ENCODE measurements at regions not wholly inside any gene's neighbourhood (a gene's known extent, or its start where the extent isn't known, plus 50 kb on each side); places are given as distances from the start of the nearest gene placed in this dataset.

DNA sequence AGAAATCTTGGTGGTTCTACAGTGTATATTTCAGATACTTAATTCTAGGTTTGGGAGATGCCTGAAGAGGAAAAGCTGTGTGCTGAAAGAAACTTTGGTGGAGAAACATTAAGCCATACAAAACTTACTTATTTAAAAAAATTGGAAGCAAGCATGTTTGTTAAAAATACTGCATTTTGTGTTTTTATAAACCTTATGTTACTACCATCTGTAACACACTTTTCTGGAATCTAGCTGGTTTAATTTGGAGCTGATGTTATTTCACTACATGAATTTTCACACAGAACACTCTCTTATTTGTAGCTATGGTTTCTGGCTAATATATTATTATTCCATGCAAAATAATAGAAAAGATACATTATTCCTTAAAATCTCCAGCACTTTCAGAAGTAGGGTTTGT is 710.7 kb downstream of the ADGRL2 start:
- TF ChIP-seq, protein P1, sequence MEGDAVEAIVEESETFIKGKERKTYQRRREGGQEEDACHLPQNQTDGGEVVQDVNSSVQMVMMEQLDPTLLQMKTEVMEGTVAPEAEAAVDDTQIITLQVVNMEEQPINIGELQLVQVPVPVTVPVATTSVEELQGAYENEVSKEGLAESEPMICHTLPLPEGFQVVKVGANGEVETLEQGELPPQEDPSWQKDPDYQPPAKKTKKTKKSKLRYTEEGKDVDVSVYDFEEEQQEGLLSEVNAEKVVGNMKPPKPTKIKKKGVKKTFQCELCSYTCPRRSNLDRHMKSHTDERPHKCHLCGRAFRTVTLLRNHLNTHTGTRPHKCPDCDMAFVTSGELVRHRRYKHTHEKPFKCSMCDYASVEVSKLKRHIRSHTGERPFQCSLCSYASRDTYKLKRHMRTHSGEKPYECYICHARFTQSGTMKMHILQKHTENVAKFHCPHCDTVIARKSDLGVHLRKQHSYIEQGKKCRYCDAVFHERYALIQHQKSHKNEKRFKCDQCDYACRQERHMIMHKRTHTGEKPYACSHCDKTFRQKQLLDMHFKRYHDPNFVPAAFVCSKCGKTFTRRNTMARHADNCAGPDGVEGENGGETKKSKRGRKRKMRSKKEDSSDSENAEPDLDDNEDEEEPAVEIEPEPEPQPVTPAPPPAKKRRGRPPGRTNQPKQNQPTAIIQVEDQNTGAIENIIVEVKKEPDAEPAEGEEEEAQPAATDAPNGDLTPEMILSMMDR (IDR thresholded peaks at IDR 0.05) = no peak
- TF ChIP-seq CBFB (CRISPR knock-in tag; IDR thresholded peaks at IDR 0.05; ENCODE audit: low read depth) = no peak
- TF ChIP-seq TEAD1 (CRISPR knock-in tag; IDR thresholded peaks at IDR 0.05) = no peak
- no peak for TF ChIP-seq NFE2L1 (CRISPR knock-in tag; IDR thresholded peaks at IDR 0.05)
- no peak for TF ChIP-seq ELF4 (CRISPR knock-in tag; IDR thresholded peaks at IDR 0.05; ENCODE audit: low read depth)
- TF ChIP-seq HMGA2 (CRISPR knock-in tag; IDR thresholded peaks at IDR 0.05) = no peak
- no peak for TF ChIP-seq IRF1 (CRISPR knock-in tag; IDR thresholded peaks at IDR 0.05)
- no peak for TF ChIP-seq NFYB (CRISPR knock-in tag; conservative IDR thresholded peaks at IDR 0.05; ENCODE audit: low read depth)
- TF ChIP-seq SOX15 (CRISPR knock-in tag; IDR thresholded peaks at IDR 0.05) = no peak
- TF ChIP-seq, protein P2, sequence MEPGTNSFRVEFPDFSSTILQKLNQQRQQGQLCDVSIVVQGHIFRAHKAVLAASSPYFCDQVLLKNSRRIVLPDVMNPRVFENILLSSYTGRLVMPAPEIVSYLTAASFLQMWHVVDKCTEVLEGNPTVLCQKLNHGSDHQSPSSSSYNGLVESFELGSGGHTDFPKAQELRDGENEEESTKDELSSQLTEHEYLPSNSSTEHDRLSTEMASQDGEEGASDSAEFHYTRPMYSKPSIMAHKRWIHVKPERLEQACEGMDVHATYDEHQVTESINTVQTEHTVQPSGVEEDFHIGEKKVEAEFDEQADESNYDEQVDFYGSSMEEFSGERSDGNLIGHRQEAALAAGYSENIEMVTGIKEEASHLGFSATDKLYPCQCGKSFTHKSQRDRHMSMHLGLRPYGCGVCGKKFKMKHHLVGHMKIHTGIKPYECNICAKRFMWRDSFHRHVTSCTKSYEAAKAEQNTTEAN (CRISPR knock-in tag; IDR thresholded peaks at IDR 0.05) = no peak
- TF ChIP-seq MAX (CRISPR knock-in tag; IDR thresholded peaks at IDR 0.05) = no peak
- no peak for TF ChIP-seq JAZF1 (CRISPR knock-in tag; IDR thresholded peaks at IDR 0.05)
